ENCODE measurements at regions not wholly inside any gene's neighbourhood (a gene's known extent, or its start where the extent isn't known, plus 50 kb on each side); places are given as distances from the start of the nearest gene placed in this dataset.

DNA sequence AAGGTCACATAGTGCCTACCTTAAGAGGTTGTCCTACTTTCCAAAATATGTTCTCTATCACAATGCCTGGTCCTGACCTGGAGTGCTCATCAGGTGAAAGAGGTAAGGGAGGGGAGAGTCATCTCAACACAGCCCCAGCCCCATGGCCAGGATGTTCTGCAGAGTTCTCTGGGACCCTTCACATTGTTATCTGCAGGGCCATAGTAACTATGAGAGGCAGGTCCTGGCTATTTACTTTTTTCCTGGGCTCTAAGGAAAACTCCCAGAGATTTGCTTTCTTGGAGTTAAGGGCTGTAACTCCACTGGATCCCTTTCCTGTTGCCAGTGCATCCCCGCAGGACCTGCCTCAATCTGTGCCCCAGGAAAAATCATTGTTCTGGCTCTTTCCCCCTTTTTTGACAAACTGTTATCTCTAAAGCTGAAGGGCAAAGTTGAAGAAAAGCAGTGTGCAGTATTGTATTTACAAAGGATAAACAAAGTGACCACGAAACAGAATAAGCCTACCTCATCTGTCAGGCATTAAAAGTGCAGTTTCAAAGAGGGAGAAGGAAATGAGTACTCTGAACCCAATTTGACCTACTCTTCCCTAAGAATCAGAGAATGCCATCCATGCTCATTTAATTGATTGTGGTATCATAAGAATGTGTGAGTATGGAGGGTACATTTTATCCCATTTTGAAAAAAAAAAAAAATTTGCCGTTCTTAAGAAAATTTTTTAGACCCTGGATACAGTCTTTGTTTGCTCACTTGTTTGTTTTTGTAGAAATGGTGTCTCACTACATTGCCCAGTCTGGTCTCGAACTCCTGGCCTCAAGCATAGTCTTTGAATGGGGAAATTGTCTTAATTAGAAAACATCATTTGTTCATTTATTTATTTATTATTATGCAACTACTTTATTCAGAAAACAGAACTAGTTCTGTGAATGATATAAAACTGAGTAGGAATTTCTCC is 149.6 kb downstream of the RHOU start:
- intact Hi-C loops (cut with DNase I) = no loop called here
- TF ChIP-seq POLR2A (IDR thresholded peaks at IDR 0.05) (no peak), EP300 (IDR thresholded peaks at IDR 0.05) (no peak), CTCF (IDR thresholded peaks at IDR 0.05) (no peak), POLR2AphosphoS5 (IDR thresholded peaks at IDR 0.05) (no peak)
- no peaks in the 10 kb centered on the region for H3K36me3 ChIP-seq
- H3K4me3 ChIP-seq = no peak overlapping the region
- H3K4me1 ChIP-seq = no peaks in the 10 kb centered on the region
- DNase-seq = no peak
- H3K27ac ChIP-seq = no peak overlapping the region
- WGBS, 2 donors = 73 to 81% methylated on average over 4 of the region's 4 CpGs
- H3K27me3 ChIP-seq = no peaks in the 10 kb centered on the region
- peaks cover 0 to 2% (median 0%) of the 10 kb centered on the region in 4 donors for H3K9me3 ChIP-seq

DNA sequence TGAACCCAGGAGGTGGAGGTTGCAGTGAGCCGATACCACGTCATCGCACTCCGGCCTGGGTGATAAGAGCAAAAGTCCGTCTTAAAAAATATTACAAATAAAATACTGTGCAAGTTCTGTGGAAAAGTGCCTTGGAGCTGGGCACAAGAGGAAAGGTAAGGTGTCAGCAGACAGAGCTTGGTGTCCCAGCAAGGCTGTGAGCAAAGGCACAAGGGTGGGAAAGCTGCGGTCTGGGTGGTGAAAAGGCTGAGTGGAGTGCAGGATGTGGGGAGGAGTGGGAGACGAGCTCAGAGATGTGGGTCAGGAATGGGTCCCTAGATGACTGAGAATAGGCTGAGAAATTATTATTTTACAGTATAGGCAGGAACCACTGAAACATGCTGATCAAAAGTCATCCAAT is 150.6 kb downstream of the RHOU start:
- Histone ChIP-seq H3K27me3 (no peaks in the 10 kb centered on the region), H3K36me3 (no peaks in the 10 kb centered on the region), H3K9me3 (peaks cover 0 to 2% (median 0%) of the 10 kb centered on the region in 4 donors), H3K4me1 (no peaks in the 10 kb centered on the region), H3K4me3 (no peak overlapping the region), H3K27ac (no peak overlapping the region)
- no peak for DNase-seq
- TF ChIP-seq CTCF (IDR thresholded peaks at IDR 0.05) (no peak), POLR2A (IDR thresholded peaks at IDR 0.05) (no peak), EP300 (IDR thresholded peaks at IDR 0.05) (no peak), POLR2AphosphoS5 (IDR thresholded peaks at IDR 0.05) (no peak)
- intact Hi-C loops (cut with DNase I) = no loop called here
- WGBS, 2 donors = 93 to 96% methylated on average over 7 of the region's 7 CpGs

DNA sequence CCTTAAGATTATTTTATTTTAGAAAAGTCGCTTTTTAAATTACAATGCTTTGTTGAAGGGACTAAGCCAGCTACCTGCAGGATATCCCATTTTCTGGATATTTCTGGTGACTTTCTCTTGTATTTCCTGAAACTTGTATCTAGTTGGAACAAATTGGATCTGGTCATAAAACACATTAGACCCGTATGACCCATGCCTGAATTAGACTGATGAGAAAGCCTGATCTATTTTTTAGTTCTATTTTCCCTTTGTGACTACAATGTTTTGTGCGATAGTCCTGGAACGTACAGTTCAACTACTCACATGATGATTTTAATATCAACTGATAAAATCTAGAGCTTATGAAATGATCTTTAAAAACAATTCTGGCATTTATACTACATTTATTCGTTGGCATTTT is 151.8 kb downstream of the RHOU start:
- 84 to 86% methylated on average over 5 of the region's 5 CpGs for whole genome bisulfite sequencing, 2 donors
- H3K36me3 ChIP-seq = no peaks in the 10 kb centered on the region
- intact Hi-C loops (cut with DNase I) = no loop called here
- no peak for DNase-seq
- no peak for TF ChIP-seq POLR2A (IDR thresholded peaks at IDR 0.05)
- no peak for TF ChIP-seq POLR2AphosphoS5 (IDR thresholded peaks at IDR 0.05)
- no peak for TF ChIP-seq CTCF (IDR thresholded peaks at IDR 0.05)
- TF ChIP-seq EP300 (IDR thresholded peaks at IDR 0.05) = no peak
- H3K4me3 ChIP-seq = no peak overlapping the region
- H3K4me1 ChIP-seq = no peaks in the 10 kb centered on the region
- H3K27ac ChIP-seq = no peak overlapping the region
- no peaks in the 10 kb centered on the region for H3K27me3 ChIP-seq
- H3K9me3 ChIP-seq = peaks cover 0 to 2% (median 0%) of the 10 kb centered on the region in 4 donors

- H3K9me3 ChIP-seq = peaks cover 0 to 2% (median 0%) of the 10 kb centered on the region in 4 donors
- no peak for TF ChIP-seq POLR2AphosphoS5 (IDR thresholded peaks at IDR 0.05)
- intact Hi-C loops (cut with DNase I) = no loop called here
- H3K36me3 ChIP-seq = no peaks in the 10 kb centered on the region
- no peaks in the 10 kb centered on the region for H3K4me1 ChIP-seq
- H3K27me3 ChIP-seq = no peaks in the 10 kb centered on the region
- H3K27ac ChIP-seq = no peak overlapping the region
- WGBS, 2 donors = 77 to 90% methylated on average over 1 of the region's 1 CpG
- H3K4me3 ChIP-seq = no peak overlapping the region
- no peak for DNase-seq
Observed at GRCh38 chr1:228887960-228888359, 152.7 kb downstream of the RHOU start.

DNA sequence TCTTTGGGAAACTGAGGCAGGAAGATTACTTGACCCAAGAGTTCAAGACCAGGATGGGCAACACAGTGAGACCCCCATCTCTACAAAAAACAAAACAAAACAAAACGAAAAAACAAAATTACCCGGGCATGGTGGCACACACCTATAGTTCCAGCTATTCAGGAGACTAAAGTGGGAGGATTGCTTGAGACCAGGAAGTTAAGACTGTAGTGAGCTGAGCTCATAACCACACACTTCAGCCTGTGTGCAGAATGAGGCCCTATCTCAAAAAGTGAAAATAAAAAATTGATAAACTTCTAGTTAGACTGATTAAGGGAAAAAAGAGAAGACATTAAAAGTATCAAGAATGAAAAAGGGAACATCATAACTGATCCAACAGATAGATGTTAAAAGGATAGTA is 154.0 kb downstream of the RHOU start:
- H3K27me3 ChIP-seq = no peaks in the 10 kb centered on the region
- DNase-seq = no peak
- intact Hi-C loops (cut with DNase I) = no loop called here
- H3K4me3 ChIP-seq = no peak overlapping the region
- H3K9me3 ChIP-seq = peaks cover 0 to under 1% (median 0%) of the 10 kb centered on the region in 4 donors
- TF ChIP-seq POLR2AphosphoS5 (IDR thresholded peaks at IDR 0.05) = no peak
- TF ChIP-seq EP300 (IDR thresholded peaks at IDR 0.05) = no peak
- TF ChIP-seq POLR2A (IDR thresholded peaks at IDR 0.05) = no peak
- TF ChIP-seq CTCF (IDR thresholded peaks at IDR 0.05) = no peak
- no peak overlapping the region for H3K27ac ChIP-seq
- H3K4me1 ChIP-seq = no peaks in the 10 kb centered on the region
- 62 to 82% methylated on average over 2 of the region's 2 CpGs for WGBS, 2 donors
- H3K36me3 ChIP-seq = no peaks in the 10 kb centered on the region

All from sigmoid colon (tissue), 6 donors.